Right ventricle myocardium inferior (tissue), 1 donor: ENCODE measurements at regions not wholly inside any gene's neighbourhood (a gene's known extent, or its start where the extent isn't known, plus 50 kb on each side); places are given as distances from the start of the nearest gene placed in this dataset.

Source experiments
- ATAC-seq: fragments of 200-7000 bp; cut with Tn5 transposase; one replicate; pipeline ENCODE4 v1.9.1; 2020; ENCODE audit warnings: mild to moderate bottlenecking, moderate library complexity
- DNase-seq: peaks from one replicate; pipeline ENCODE4 v3.0.0; 2021; ENCODE audit errors: missing footprints
- intact Hi-C: fragments of 100-400 bp; cut with DNase I; formaldehyde crosslinking; loops from one replicate; pipeline ENCODE4 v1.11.0; 2022
- donor health status: DM: no; HTN: yes; CAD: no; lungs with severe emphysema.

DNA sequence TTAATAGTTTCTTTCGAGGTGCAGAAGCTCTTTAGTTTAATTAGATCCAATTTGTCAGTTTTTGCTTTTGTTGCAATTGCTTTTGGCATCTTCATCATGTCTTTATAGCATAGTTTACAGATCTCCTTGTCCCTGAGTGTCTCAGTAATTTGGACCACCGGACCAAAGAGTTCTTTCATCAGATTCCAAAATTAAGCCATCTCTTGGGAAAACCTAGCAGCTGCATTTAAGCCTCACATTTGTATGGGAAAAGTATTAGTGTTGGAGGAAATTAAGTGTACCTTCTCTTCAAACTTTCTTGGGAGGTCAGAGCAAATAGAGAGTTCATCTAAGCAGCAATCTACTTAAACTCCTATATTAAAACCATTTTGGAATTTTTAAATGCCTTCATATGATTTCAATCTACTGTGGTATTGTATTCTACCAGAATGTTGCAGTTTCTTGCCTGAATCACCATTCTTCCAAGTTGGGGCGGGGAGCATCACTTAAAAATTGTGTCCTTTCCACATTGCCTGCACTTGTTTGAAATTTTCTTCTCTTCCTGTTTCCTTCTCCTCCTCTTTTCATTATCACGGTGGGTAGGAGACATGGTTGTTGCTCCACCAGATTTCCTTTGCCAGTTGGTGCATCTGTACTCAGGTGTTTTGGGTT lies 97.3 kb upstream of the DAB2 start:
- no peak for DNase-seq
- ATAC-seq = no peak
- intact Hi-C loops = no loop called here

DNA sequence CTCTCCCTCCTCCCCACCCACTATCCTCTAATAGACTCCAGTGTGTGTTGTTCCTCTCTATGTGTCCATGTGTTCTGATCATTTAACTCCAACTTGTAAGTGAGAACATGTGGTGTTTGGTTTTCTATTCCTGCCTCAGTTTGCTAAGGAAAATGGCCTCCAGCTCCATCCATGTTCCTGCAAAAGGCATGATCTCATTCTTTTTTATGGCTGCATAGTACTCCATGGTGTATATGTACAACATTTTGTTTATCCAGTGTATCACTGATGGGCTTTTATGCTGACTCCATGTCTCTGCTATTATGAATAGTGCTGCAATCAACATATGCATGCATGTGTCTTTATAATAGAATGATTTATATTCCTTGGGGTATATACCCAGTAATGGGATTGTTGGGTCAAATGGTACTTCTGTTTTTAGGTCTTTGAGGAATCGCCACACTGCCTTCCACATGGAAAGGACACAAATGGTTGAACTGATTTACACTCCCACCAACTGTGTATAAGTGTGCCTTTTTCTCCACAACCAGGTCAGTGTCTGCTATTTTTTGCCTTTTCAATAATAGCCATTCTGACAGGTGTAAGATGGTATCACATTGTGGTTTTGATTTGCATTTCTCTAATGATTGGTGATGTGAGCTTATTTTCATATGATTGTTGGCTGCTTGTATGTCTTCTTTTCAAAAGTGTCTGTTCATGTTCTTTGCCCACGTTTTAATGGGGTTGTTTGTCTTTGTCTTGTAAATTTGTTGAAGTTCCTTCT lies 96.5 kb upstream of the DAB2 start:
- DNase-seq (no peak), ATAC-seq (no peak)
- intact Hi-C loops = no loop called here

DNA sequence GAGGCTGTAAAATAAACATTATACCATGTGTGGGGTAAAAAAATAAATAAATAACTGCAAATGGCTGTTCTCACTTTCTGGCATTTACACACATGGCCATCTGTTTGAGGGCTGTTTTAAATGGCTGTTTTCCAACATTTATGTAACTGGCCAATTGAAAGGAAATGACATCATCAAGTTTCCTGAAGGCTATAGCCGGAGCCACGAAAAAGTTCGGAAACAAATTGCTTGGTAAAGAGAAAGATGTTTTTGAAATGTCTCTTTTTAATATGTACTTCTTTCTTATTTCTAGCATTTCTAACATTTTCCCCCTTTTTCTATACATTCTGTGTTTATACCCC lies 95.4 kb upstream of the DAB2 start:
- intact Hi-C loops = no loop called here
- DNase-seq (no peak), ATAC-seq (peak; percentile 83)

- peak; percentile 83 for ATAC-seq
Measured at GRCh38 chr5:39519566-39520231, 94.9 kb upstream of the DAB2 start.

GRCh38 chr5:39519079-39519478 lies 94.3 kb upstream of the DAB2 start:
- ATAC-seq = no peak
- intact Hi-C loops = no loop called here
- DNase-seq = no peak

More at GRCh38 chr5:39519566-39520231, 94.9 kb upstream of the DAB2 start:
- intact Hi-C loops = no loop called here
- no peak for DNase-seq

DNA sequence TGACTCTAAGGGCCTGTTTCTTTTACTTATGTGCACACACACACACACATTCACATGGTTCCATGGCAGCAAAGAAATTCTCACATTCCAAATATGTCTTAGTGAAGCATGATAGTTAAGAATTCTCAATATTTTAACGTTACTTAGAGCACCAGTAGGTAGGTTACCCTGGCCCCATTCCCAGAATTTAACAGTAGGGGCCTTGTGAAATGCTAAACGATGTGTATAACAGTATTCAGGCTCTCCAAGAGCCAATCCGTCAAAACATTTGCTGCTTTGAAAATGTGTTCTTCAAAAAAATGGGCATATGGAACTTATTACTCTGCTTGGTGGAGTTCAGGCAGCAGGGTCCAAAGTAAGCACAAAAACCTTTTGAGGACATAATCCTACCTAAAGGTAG lies 93.7 kb upstream of the DAB2 start:
- intact Hi-C loops = no loop called here
- ATAC-seq = no peak
- no peak for DNase-seq

DNA sequence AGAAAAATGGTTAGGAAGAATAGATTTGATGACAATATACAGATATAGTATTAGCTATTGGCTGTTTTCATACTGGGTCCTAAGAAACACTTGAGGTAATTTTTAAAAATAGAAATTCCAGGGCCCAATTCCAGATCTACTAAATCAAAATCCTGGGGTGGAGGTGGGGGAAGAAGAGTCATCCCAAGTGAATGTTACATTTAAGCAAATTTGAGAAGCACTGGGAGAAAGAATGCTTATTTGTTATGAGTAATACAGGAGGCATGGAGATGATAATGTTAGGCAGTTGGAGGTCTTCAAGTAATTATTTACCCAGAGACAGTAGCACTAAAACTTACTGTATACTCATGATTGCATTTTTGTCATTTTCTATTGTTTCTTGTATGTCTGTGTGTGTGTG lies 93.0 kb upstream of the DAB2 start:
- intact Hi-C loops = no loop called here
- no peak for ATAC-seq
- no peak for DNase-seq

GRCh38 chr5:39515881-39516280 lies 91.1 kb upstream of the DAB2 start:
- no peak for ATAC-seq
- intact Hi-C loops = no loop called here
- no peak for DNase-seq

GRCh38 chr5:39513236-39513635 lies 88.5 kb upstream of the DAB2 start:
- DNase-seq (no peak), ATAC-seq (no peak)
- intact Hi-C loops = no loop called here

- intact Hi-C loops = no loop called here
- peak; percentile 35 for ATAC-seq
- peak; percentile 48 for DNase-seq
Measured at GRCh38 chr5:39506211-39506610, 81.4 kb upstream of the DAB2 start.

GRCh38 chr5:39505791-39506190 lies 81.0 kb upstream of the DAB2 start:
- intact Hi-C loops = no loop called here
- ATAC-seq = peak; percentile 63
- DNase-seq = peak; percentile 53

- intact Hi-C loops = no loop called here
- DNase-seq (no peak), ATAC-seq (no peak)
Measured at GRCh38 chr5:39505363-39505762, 80.6 kb upstream of the DAB2 start.

- ATAC-seq = peak; percentile 77
- peak; percentile 57 for DNase-seq
- intact Hi-C loops = loop anchor here (2.0 kb wide), 2 partner anchors 44 to 78 kb away; partner anchors contain the start of gene DAB2
Measured at GRCh38 chr5:39503155-39503554, 78.4 kb upstream of the DAB2 start.

DNA sequence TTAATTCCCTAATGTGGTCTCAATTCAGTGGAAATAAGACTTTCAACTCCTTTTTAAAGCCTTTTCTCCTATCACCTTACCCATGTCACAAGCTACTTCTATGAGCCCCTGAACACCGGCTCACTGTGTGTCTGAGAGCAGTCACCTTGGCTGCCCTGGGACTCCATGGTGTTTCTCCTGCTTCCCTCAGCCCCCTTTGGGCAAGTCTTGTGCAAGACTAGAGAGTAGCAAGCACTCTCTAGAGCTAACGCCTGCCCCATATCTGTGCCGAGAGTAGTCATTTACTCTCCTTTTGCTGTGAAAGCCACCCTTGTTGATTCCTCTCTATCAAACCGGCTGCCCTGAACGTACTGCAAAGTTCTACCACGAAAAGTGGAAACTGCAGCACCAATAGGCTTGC lies 77.9 kb upstream of the DAB2 start:
- DNase-seq (peak; percentile 57), ATAC-seq (peak; percentile 50)
- intact Hi-C loops = loop anchor here (2.0 kb wide), 2 partner anchors 44 to 78 kb away; partner anchors contain the start of gene DAB2

- peak; percentile 67 for ATAC-seq
- intact Hi-C loops = no loop called here
- DNase-seq = peak; percentile 64
Measured at GRCh38 chr5:39501397-39501796, 76.6 kb upstream of the DAB2 start.

DNA sequence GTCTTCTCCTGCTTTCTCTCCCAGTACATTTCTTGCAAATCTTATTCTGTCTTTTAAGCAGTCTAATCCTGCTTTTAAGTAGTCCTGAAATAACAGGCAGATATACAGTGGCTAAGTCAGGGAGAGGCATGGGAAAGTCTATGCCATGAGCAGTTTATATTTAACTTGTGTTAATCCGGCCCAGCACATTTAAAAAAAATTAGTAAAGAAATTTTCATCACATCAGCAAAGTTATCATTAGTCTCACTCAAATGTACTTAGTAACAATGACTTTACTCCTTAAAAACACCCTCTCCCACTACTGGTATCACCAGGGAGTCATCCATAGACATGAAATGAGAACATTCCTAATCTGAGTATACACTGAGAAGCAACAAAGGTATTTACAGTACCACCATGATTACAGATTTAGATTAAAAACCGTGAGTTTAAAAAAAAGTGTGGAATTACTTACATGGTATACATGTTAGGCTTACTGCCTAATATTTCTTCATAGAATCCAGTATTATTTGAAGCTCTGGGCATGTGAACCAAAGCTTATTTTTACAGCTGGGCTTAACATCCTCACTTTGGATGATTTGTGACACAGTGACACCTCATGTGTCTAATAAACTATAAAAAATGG lies 75.9 kb upstream of the DAB2 start:
- intact Hi-C loops = no loop called here
- ATAC-seq (no peak), DNase-seq (no peak)

DNA sequence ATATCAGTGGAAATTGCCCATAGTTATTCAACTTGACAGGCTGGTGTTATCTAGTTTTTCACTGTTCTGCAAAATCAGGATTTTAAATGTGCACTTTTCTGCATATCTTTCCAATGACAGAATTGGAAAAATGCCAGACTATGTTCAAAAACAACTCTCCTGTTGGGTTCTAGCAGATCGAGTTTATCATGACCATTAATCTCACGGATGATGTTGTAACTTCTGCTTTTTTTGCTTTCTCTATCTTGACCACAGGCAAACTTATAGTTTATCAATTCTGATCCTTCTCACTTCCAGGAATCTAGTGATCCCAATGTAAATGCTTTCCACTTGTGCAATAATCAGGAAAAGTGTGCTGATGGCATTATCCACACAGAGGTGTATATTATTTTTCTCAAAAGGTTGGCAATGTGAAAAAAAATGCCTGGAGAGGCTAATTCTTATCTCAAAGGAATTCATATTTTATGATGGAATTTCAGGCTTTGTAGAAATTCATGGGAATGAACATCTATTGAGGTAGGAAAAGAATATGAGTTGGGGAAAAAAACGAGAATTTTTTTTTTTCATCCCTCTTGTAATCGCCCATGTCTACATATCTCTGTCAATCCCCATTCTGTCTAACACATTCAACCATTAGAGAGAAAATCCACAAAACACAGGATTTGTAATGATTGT lies 73.6 kb upstream of the DAB2 start:
- ATAC-seq (no peak), DNase-seq (no peak)
- intact Hi-C loops = no loop called here

- intact Hi-C loops = no loop called here
- DNase-seq = no peak
- ATAC-seq = no peak
Measured at GRCh38 chr5:39497322-39497721, 72.5 kb upstream of the DAB2 start.

DNA sequence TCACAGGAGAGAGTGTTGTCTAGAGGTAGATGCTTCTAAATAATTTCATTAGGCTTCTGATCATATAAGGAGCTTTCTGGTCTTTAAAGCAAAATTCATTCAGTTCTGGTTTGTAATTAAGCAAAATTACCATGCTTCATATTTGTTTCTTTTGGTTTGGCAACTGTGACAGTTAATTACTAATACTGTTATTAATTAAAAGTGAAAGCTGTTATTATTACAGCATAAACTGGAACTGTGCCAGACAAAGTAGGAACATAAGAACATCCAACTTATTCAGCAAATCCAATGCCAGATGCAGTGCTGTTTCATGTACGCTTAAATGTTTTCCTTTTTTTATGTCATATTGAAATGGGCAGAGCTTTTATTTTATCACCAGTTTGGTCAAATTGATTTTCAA lies 70.4 kb upstream of the DAB2 start:
- no peak for DNase-seq
- intact Hi-C loops = no loop called here
- no peak for ATAC-seq
